GM18526 (cell line): ENCODE measurements at regions not wholly inside any gene's neighbourhood (a gene's known extent, or its start where the extent isn't known, plus 50 kb on each side); places are given as distances from the start of the nearest gene placed in this dataset.

ENCODE experiments used
- POLR2A ChIP-seq: IDR thresholded peaks from 3 replicates; pipeline ENCODE4 v1.6.1; 2011; ENCODE audit not compliant: insufficient read length; ENCODE audit errors: extremely low read depth

DNA sequence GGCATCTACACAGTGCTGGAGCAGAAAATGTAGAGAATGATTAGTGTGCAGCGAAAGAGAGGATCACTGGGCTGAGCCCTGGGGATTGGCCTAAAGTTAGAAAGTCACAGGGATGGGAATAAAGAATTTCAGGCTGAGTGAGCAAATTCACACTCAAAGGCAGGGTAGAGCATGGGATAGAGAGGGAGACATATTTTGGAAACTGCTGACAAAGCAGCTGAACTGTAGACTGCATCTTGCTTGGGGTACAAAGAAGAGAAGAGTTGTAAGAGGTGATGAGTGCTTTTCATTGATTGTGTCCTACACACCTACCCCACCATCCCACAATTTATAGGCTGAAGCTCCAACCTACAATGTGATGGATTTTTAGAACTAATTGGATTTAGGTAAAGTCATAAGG, 677.8 kb downstream of the TAF11L14 start:
- TF ChIP-seq POLR2A = no peak

DNA sequence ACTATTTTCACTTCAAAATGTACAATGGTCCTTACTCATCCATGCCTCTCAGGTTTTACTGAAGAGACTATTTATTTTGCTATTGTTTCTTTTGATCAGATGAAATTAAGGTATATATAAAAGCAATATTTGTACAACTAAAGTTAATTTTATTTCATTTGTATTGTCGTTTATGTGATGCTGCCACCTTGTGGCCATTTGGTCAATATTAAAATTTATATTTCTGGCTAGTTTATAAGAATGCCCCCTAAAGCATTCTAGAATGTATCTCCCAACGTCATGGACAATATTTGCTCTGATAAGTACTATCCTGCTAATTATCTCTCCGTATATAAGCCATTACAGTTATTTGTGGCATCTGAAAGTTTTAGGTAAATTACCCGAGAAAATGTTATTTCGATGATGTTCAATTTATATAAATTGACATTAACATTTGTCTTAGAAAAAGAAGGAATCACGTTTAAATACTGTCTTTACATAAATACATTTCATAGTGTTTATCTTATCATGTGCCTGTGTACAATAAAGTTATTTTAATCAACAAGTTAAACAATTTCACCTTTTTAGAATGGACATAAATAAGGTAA, 680.0 kb downstream of the TAF11L14 start:
- TF ChIP-seq POLR2A = no peak

DNA sequence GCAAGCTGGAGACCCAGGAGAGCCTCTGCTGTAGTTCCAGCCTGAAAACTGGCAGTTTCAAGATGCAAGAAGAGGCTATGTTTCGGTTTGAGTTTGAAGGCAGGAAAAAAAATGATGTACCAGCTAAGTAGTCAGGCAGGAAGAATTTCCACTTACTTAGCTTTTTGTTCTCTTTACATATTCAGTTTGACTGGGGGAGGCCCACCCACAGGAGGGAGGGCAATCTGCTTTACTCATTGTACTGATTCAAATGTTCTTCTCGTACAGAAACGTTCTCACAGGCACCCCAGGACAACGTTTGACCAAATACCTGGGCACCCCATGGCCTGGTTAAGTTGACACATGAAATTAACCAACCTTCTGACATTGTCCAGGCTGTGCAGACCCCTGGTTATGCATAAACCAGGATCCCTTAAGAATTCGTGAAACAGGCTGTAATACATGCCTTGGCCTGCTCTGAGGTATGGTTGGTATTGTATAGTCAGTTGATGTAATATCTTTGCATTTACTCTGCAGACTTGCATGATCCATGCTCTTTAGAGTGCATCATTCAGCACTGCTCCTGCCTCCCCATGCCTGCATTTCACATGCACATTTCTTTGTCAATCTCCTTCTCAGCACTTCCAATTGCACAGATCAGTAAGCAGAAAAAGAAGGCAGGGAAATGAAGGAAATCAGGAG, 687.1 kb downstream of the TAF11L14 start:
- TF ChIP-seq POLR2A = no peak

DNA sequence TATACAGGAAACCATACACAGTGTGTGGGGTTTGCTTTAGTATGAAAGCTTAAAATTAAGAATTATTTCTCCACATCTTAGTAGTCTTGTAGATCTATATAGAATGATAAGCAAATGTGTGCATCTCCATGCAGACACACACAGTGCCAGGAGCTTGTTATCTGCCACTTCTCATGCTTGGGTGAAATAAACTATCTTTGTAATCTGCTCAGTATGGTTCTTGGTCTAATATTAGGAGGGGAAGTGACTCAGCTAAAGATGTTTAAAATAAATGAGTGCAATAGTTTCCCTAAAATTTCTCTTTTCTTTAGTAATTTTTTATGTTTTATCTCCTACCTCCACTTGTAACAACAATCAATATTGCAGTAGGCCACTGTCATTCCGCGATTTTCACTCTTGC, 689.6 kb downstream of the TAF11L14 start:
- TF ChIP-seq POLR2A = no peak

DNA sequence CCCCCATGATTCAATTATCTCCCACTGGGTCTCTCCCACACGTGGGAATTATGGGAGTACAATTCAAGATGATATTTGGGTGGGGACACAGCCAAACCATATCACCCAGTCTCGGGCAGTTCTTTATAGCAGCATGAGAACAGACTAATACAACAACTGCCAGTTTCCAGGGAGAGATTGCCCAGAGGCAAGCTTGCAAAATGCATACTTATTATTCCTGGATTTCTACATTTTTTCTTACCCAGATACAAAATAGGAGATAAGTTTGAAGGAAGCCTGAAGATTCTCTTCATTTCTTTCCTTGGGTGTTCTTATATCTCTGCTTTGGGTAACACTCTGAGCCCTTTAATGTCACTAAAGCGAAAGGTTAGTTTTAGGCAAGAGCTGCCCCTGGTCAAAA, 691.2 kb downstream of the TAF11L14 start:
- no peak for TF ChIP-seq POLR2A

DNA sequence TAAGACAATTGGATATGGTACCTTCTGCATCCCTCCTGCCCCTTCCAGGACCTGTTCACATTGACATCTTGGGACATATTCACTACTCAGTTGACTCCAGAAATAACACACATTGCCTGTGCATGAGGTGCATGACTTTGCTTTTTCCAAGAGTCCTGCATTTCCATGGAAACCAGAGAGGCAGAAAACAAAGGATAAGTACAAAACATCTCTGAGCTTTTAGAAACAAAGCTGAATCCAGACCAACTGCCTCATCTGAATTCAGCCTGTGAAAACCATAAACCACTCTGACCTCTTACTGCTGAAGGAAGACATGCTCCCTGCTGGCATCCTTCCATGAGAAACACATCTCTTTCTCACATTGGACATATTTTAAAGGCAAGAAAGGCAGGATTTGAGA, 695.1 kb downstream of the TAF11L14 start:
- TF ChIP-seq POLR2A = no peak

DNA sequence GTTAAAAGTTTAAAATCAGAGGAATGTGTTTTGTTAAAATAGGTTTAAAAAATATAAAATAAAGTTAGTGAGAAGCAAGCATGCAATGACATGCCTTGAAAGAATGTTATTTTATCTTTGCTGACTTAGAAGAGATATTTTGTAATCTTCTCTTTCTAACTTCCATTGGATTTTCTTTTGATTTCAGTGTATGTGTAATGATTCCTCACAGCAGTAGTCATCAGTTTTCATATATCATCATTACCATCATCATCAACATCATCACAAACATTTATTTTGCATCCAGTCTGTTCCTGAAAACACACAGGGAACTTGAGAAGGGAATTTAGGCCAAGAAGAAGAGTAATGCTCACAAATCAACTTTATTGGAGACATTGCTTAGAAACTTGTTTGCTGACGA, 699.6 kb downstream of the TAF11L14 start:
- no peak for TF ChIP-seq POLR2A

DNA sequence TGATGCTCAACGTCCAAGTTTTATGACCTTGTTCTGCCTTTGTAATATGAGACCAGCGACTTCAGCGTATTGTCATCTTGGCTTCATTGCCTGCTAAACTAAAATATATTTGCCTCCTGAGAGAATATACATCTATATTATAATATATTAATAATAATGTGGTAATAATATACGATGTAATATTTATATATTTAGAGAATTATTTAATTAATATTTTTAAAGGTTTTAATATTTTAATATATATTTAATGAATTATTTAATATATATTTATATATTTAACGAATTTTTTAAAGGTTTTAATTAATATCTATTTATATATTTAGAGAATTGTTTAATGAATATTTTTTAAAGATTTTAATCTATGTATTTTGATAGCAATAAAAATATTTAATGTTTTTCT, 700.7 kb downstream of the TAF11L14 start:
- no peak for TF ChIP-seq POLR2A

DNA sequence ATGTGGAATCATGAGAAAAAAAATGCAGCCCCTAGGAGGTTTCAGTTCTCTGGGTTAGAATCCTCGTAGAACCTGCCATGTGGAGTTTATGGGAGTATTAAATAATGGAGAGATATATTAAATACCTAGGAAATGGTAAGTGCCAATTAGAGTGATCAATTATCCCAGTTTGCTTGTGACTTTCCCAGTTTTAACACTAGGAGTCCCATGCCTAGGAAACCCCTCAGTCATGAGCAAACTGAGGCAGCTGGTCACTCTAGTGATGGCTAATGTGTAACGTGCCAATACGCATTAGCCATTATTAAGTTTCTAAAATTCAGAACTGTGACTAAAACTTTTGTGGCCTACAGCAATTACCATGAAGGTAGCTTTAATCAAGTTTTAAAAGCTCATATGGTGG, 720.6 kb downstream of the TAF11L14 start:
- TF ChIP-seq POLR2A = no peak

DNA sequence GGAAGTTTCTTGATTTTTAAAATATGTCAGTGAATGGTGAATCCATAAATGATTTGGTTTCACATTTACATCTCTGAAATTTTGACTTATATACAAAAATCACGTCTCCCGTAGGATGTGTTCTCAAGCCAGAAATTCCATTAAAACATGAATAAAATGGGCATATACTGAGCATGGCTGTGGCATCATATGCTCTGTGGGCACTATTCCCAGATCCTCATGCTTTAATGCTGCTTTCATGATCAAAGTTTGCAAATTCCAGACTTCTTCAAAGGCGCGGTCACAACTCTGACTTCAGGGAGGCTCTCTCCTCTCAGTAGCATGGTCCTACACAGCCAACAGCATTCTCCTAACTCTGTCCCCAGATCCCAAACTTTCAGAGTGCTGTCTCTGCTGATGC, 723.2 kb downstream of the TAF11L14 start:
- no peak for TF ChIP-seq POLR2A

DNA sequence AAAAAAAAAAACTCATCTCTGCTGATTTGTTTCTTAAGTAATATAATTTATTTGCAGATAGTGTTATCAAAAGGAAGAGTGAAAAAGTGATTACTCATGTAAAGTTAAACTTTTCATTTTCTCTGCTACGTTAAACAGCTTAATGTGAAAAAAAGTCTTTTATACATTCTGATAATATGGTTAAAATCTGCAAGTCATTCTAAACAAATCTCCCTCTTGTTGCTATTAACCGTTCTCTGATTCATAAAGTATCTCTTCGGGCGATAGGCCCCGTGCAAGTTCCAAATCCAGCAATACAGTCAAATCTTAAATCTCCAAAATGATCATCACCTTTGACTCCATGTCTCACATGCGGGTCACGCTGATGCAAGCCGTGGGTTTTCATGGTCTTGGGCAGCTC, 732.0 kb downstream of the TAF11L14 start:
- no peak for TF ChIP-seq POLR2A

DNA sequence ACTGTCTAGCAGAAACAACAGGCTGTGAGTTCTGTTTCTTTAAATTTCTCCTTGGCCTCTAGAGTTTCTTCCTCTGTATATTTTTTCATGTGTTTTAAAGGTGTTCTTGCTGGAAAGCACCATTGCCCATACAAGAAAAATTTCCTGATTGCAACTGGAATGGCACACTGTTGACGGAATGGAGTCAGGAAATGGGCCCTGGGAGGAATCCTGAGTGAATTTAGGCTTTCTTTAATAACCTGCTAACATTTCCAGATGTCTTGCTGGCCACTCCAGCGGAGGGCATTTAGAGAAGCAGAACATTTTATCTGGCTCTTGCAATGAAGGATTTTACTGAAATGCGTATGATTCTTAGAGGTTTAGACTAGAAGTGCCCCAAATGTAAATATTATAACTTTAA, 736.3 kb downstream of the TAF11L14 start:
- TF ChIP-seq POLR2A = no peak

DNA sequence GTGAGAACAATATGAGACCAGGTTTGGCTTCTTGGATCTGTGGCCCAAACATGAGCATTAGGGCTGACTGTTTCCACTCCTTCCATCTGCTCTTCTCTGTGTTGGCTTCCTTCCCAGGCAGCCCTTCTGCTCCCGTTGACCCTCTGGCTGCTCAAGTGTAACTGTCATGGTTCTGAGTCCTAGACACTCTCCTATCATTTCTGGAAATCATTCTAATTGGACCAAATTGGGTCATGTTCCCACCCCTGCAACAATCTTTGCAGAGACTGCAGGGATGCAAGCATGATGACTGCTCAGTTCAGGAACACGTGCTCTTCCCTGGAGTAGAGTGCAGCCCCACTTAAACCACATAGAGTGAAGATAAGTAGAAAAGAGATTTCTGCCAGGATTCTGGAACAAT, 741.4 kb downstream of the TAF11L14 start:
- no peak for TF ChIP-seq POLR2A

DNA sequence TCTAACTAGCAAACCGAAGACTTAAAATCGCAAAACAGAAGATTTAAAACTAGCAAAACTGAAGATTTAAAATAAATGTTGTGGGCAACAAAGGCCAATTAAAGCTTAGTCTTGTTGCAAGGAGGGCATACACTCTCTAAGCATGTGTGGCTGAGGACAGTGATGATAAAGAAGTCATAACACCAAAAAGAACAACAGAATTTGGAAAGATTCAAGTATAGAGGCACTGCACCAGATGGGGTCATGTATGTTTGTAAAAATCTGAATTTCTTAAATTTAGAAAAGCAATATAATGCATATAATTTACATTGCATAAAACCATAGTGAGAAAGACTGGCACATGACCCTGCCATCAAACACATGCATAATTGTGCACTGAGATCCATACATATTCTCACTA, 743.8 kb downstream of the TAF11L14 start:
- TF ChIP-seq POLR2A = no peak

DNA sequence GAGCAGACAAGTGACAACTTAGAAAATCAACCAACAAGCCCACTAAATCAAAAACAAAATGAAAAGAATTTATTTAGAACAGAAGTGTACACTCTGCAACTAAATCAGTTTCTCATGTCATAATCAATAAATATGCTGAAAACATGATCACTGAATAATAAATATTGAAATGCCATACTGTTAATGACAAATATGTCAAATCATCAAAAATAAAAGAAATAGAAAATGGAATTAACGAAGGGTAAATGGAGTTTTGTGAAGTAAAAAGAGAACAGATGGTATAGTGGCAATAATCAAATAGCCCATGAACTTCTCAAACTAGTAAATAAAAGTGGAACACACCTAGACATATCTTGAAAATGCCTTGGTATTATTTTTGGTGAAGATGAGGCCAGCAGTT, 744.9 kb downstream of the TAF11L14 start:
- no peak for TF ChIP-seq POLR2A

DNA sequence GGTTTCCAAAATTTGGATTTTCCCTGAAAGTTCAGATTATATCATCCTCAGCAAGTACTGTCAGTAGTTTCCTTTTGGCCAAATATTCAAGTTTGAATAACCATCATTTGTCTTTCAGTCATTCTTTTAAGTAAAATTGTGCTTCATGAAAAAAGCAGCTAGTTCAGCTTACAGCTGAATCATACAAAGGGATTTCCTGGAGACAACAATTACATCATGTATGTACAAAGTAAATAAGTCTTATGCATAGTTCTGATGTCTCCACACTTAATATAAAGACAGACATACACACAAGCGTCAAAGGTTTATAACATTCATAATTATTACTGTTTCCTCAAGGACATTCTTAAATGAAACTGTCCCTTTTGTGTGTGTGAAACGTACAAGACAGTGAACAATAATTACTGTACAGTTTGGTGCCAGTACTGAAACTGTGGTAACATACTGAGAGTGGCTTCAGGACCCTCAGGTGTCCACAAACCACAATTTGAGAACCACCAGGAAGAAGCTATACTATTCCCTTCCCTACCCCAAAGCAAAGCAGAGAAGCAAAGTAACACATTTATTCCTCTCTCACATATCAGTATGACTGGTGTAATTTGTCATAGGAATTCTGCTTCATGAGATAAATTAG, 746.6 kb downstream of the TAF11L14 start:
- no peak for TF ChIP-seq POLR2A
